M059J (cell line): ENCODE measurements at regions not wholly inside any gene's neighbourhood (a gene's known extent, or its start where the extent isn't known, plus 50 kb on each side); places are given as distances from the start of the nearest gene placed in this dataset.

Source experiments
- DNase-seq: peaks from one replicate; pipeline ENCODE4 v3.0.0-alpha.2; 2012; ENCODE audit warnings: low read depth

- no peak for DNase-seq
These were observed 867.1 kb downstream of the BRD1 start for GRCh38 chr22:48960576-48960975.

GRCh38 chr22:48959496-48959895 is 868.2 kb downstream of the BRD1 start:
- DNase-seq: no peak

GRCh38 chr22:48957987-48958321 is 869.7 kb downstream of the BRD1 start:
- no peak for DNase-seq

- DNase-seq: no peak
These were observed 870.2 kb downstream of the BRD1 start for GRCh38 chr22:48957311-48957986.

GRCh38 chr22:48955351-48956311 is 872.0 kb downstream of the BRD1 start:
- no peak for DNase-seq

GRCh38 chr22:48954781-48955311 is 872.8 kb downstream of the BRD1 start:
- no peak for DNase-seq

GRCh38 chr22:48953830-48954229 is 873.8 kb downstream of the BRD1 start:
- no peak for DNase-seq

- no peak for DNase-seq
These were observed 874.5 kb downstream of the BRD1 start for GRCh38 chr22:48953103-48953720.

GRCh38 chr22:48952256-48953102 is 875.2 kb downstream of the BRD1 start:
- no peak for DNase-seq

- DNase-seq: no peak
These were observed 875.8 kb downstream of the BRD1 start for GRCh38 chr22:48951836-48952235.

- no peak for DNase-seq
These were observed 877.3 kb downstream of the BRD1 start for GRCh38 chr22:48950151-48950915.

GRCh38 chr22:48949375-48950149 is 878.1 kb downstream of the BRD1 start:
- DNase-seq: no peak

- no peak for DNase-seq
These were observed 879.0 kb downstream of the BRD1 start for GRCh38 chr22:48948575-48949170.

GRCh38 chr22:48947636-48948035 is 880.0 kb downstream of the BRD1 start:
- DNase-seq: no peak

GRCh38 chr22:48945621-48946458 is 881.8 kb downstream of the BRD1 start:
- DNase-seq: no peak

- DNase-seq: no peak
These were observed 882.7 kb downstream of the BRD1 start for GRCh38 chr22:48944751-48945620.

- no peak for DNase-seq
These were observed 883.3 kb downstream of the BRD1 start for GRCh38 chr22:48944433-48944750.
